NCI-H82 treated with DMSO at 0.1 percent for 48 hours (cell line): ENCODE measurements at regions not wholly inside any gene's neighbourhood (a gene's known extent, or its start where the extent isn't known, plus 50 kb on each side); places are given as distances from the start of the nearest gene placed in this dataset.
"Not testable (repeated sequence)": the region's sequence is repeated elsewhere in the genome, so short reads cannot be mapped to it uniquely, and the experiment has no call there.

ENCODE experiments used
- DNase-seq: peaks from one replicate; lab custom pipeline; 2025; ENCODE audit not compliant: unreplicated experiment; lab: John Stamatoyannopoulos, UW

- no peak for DNase-seq
Measured at GRCh38 chr7:23931633-23932032, 221.6 kb downstream of the STK31 start.

DNA sequence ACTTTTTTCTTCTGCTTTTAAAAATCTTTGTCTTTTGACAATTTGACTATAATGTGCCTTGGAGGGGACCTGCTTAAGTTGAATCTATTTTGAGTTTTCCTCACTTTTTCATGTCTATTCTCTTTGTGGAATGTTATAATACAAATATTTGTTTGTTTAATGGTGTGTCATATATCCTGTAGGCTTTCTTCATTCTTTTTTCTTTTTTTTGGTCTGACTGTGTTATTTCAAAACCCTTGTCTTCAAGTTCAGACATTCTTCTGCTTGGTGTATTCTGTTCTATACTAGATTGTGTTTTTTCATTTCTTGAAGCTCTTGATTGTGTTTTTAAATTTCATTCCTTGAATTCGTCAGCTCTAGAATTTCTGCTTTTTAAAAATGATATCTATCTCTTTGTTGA is 228.2 kb downstream of the STK31 start:
- no peak for DNase-seq

DNA sequence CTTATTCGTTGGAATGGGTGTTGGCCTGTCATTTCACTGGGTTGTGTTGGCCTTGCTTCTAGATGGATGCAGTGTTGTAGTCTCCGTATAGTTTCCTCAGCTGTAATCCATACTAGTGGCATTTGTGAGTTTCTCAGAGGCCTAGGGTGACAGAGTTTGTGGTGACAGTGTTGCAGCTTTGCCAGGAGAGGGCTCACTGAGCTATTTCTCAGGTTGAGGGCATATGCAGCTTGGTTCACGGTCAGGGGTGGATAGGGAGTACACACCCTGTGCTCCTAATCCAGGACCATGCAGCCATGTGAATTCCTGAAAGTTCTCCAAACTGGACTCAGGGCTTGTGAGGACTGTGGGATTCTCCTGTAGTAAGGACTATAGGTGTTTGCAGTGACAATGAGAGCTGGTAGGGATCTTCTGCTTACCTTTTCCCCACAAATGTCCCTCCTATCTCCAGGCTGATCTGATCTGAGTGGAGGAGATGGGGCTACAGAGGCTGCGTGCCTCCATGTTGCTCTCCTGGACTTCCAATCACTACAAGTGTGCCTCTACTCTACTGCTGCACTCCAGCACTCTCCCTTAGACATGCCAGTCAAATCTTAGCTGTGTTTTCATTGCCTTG is 229.0 kb downstream of the STK31 start:
- DNase-seq, result peak; percentile 9

DNA sequence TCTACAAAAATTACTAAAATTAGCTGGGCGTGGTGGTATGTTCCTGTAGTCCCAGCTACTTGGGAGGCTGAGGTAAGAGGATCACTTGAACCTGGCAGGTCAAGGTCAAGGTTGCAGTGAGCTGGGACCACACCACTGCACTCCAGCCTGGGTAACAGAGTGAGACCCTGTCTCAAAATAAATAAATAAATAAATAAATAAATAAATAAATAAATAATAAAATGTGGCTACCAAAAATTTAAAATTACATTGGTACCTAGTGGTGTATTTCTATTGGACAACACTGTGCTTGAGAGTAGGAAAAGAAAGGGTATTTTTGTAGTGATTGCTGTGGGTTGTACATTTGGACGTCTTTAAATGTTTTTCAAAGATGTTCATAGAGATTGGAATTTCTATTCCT is 229.7 kb downstream of the STK31 start:
- not testable (repeated sequence) for DNase-seq

DNA sequence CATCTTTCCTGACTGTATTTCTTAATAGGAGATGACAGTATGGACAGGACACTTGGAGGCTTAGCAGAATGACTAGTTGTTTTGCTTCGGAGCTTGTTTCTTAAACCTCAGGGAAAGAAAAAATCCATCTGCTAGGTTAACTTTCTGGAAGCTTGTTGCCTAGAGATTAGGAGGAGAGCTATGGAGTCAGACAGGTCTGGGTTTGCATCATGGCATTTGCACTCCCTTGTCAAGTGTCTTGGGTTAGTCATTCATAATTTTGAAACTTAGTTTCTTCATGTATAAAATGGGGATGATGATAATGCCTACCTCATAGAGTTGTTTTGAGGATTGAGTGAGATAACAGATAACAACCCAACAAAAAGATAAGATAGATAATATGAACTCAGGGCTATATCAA is 231.5 kb downstream of the STK31 start:
- DNase-seq, result no peak

GRCh38 chr7:23942032-23942431 is 232.0 kb downstream of the STK31 start:
- DNase-seq, result no peak

GRCh38 chr7:23944131-23944530 is 234.1 kb downstream of the STK31 start:
- no peak for DNase-seq

DNA sequence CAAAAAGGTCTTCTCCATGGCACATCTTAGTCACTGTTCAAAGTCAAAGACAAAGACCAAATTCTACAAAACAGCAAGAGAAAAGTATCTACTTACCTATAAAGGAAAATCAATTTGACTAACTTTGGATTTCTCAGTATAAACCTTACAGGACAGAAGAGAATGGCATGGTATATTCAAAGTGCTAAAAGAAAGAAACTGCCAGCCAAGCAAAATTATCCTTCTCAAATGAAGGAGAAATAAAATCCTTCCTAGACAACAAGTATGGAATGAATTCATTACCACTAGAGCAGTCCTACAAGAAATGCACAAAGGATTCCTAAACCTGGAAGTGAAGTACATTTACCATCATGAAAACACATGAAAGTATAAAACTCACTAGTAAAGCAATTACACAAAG is 235.5 kb downstream of the STK31 start:
- no peak for DNase-seq

DNA sequence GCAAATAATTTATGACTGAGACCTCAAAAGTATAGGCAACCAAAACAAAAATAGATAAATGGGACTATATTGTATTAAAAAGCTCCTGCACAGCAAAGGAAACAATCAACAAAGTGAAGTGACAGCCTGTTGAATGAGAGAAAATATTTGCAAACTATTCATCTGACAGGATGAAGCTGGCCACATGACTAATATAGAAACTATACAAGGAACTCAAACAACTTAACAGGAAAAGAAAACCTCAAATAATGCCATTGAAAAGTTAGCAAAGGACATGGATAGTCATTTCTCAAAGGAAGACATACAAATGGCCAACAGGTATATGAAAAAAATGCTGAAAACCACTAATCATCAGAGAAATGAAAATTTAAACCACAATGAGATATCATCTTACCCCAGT is 245.1 kb downstream of the STK31 start:
- DNase-seq, result no peak

DNA sequence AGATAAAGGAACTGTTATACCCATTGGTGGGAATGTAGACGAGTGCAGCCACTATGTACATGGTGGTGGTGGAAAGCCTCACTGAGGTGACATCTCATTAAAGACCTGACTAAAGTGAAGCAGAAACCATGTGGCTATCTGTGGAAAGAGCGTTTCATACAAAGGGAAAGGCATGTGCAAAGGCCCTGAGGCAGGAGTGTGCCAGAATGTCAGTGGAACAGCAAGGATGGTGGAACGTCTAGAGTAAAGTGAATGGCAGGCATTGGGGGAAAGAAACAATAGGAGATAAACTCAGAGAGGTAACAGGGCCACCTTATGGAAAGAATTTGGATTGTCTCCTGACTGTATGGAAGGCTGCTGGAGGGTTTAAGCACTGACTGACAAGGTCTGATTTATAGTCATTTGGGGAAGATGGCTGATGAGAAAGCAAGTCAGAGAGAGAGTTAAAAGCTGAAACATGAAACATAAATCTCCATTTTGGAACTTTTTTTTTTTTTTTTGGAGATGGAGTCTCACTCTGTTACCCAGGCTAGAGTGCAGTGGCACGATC is 245.7 kb downstream of the STK31 start:
- DNase-seq, result no peak

GRCh38 chr7:23956772-23957576 is 247.0 kb downstream of the STK31 start:
- no peak for DNase-seq

- DNase-seq, result no peak
Measured at GRCh38 chr7:23959821-23960220, 249.8 kb downstream of the STK31 start.

DNA sequence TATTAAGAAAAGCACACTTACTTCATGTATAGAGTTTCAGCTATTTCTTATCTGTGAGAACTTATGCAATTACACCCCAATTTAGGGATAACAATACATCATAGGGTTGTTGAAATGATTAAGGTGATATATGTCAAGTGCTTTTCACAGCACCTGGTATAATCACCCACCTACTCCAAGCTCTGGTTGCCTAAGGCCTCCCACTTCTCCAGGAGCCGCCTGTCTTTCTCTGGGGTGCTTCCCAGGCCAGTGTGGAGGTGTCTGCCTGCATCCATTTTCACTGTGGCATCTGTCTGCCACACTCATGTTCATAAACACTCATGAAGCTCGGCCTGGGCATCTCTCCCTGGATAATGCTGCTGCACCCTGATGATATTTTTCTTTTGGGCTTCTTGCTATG is 250.3 kb downstream of the STK31 start:
- DNase-seq, result no peak

GRCh38 chr7:23963461-23964165 is 253.6 kb downstream of the STK31 start:
- DNase-seq, result no peak

DNA sequence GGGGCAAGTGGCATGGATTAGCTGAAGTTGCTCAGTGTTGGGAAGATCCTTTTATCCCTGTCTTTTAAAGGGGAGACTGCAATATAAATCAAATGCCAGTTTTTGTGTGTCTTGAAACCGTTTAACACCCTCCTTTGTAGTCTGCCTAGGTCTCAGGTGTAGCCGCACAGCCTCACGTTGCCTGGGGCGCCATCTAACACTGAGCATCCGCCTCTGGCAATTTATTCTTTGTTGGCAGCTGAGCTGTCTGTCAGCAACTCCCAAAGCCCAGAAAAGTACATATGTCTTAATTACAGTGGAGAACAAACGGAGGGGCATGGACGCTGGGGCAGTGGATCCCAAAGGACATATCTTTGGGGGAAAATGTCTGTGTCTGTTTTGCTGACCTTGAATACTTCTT is 254.7 kb downstream of the STK31 start:
- DNase-seq, result no peak

GRCh38 chr7:23965296-23965695 is 255.3 kb downstream of the STK31 start:
- no peak for DNase-seq

DNA sequence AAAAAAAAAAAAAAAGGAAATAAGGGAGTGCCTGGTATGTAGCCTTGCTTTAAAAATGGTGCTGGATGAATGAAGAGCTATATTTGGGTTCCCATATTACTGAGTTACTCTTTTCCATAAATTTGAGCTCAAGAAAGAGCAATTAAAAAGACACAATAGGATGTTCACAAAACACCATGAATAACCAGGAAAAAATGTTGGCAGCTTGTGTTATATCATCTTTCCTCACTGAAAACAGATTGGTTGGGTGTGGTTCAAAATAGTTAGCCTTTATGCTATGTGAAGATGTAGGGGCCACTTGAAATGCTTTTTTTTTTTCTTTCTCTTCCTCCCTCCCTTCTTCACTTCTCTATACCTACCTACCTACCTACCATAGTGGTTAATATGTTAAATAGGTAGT is 256.9 kb downstream of the STK31 start:
- no peak for DNase-seq

- DNase-seq, result no peak
Measured at GRCh38 chr7:23967949-23968599, 258.1 kb downstream of the STK31 start.

- no peak for DNase-seq
Measured at GRCh38 chr7:23968791-23969190, 258.8 kb downstream of the STK31 start.

GRCh38 chr7:23969443-23969842 is 259.4 kb downstream of the STK31 start:
- DNase-seq, result no peak

DNA sequence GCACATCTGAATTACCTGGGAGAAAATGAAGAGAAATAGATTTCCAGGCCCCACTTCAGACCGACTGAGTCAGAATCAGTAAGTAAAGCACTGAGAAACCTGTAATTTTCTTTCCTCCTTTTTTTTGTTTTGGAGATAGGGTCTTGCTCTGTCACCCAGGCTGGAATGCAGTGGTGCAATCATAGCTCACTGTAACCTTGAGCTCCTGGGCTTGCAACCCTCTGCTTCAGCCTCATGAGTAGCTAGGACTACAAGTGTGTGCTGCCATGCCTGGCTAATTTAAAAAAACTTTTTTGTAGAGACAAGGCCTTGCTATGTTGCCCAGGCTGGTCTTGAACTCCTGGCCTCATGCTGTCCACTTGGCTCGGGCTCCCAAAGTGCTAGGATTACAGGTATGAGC is 260.2 kb downstream of the STK31 start:
- no peak for DNase-seq
